NB4 (cell line): ENCODE measurements at regions not wholly inside any gene's neighbourhood (a gene's known extent, or its start where the extent isn't known, plus 50 kb on each side); places are given as distances from the start of the nearest gene placed in this dataset.

Source experiments
- CTCF ChIP-seq: IDR thresholded peaks from one replicate; pipeline ENCODE4 v1.5.1; 2012; ENCODE audit warnings: low read depth, low read length
- POLR2A ChIP-seq: IDR thresholded peaks from 2 replicates; pipeline ENCODE4 v1.6.1; 2011; ENCODE audit warnings: mild to moderate bottlenecking; ENCODE audit not compliant: insufficient read length; ENCODE audit errors: extremely low read depth

GRCh38 chr14:66177935-66178334 lies 308.2 kb upstream of the CCDC196 start:
- no peak for TF ChIP-seq CTCF
- TF ChIP-seq POLR2A = no peak
